HG03108 (cell line): ENCODE measurements at regions not wholly inside any gene's neighbourhood (a gene's known extent, or its start where the extent isn't known, plus 50 kb on each side); places are given as distances from the start of the nearest gene placed in this dataset.

Experiments
- ATAC-seq: cut with Tn5 transposase; IDR thresholded peaks from one replicate; pipeline ENCODE4 v1.9.1; 2021; ENCODE audit warnings: moderate library complexity; ENCODE audit not compliant: unreplicated experiment

- no peak for ATAC-seq
Measured at GRCh38 chr10:43943818-43944360, 295.2 kb upstream of the ZNF32 start.

- ATAC-seq = no peak
Measured at GRCh38 chr10:43943119-43943817, 294.6 kb upstream of the ZNF32 start.

- ATAC-seq = no peak
Measured at GRCh38 chr10:43942096-43942850, 293.6 kb upstream of the ZNF32 start.

- no peak for ATAC-seq
Measured at GRCh38 chr10:43940898-43941837, 292.5 kb upstream of the ZNF32 start.

- no peak for ATAC-seq
Measured at GRCh38 chr10:43939939-43940820, 291.5 kb upstream of the ZNF32 start.

- no peak for ATAC-seq
Measured at GRCh38 chr10:43939389-43939938, 290.8 kb upstream of the ZNF32 start.

- ATAC-seq = no peak
Measured at GRCh38 chr10:43938810-43939209, 290.1 kb upstream of the ZNF32 start.

- ATAC-seq = no peak
Measured at GRCh38 chr10:43931308-43931930, 282.7 kb upstream of the ZNF32 start.

GRCh38 chr10:43930777-43931176 is 282.1 kb upstream of the ZNF32 start:
- ATAC-seq = no peak

GRCh38 chr10:43930243-43930642 is 281.6 kb upstream of the ZNF32 start:
- no peak for ATAC-seq

- no peak for ATAC-seq
Measured at GRCh38 chr10:43929122-43929521, 280.4 kb upstream of the ZNF32 start.

- no peak for ATAC-seq
Measured at GRCh38 chr10:43928425-43928968, 279.8 kb upstream of the ZNF32 start.

- no peak for ATAC-seq
Measured at GRCh38 chr10:43926875-43927406, 278.3 kb upstream of the ZNF32 start.

GRCh38 chr10:43926371-43926770 is 277.7 kb upstream of the ZNF32 start:
- ATAC-seq = no peak

GRCh38 chr10:43925793-43926192 is 277.1 kb upstream of the ZNF32 start:
- no peak for ATAC-seq

GRCh38 chr10:43923328-43923727 is 274.6 kb upstream of the ZNF32 start:
- ATAC-seq = no peak

GRCh38 chr10:43922335-43923280 is 273.9 kb upstream of the ZNF32 start:
- ATAC-seq = no peak

- ATAC-seq = no peak
Measured at GRCh38 chr10:43921881-43922280, 273.2 kb upstream of the ZNF32 start.
